ENCODE measurements at regions not wholly inside any gene's neighbourhood (a gene's known extent, or its start where the extent isn't known, plus 50 kb on each side); places are given as distances from the start of the nearest gene placed in this dataset.

DNA sequence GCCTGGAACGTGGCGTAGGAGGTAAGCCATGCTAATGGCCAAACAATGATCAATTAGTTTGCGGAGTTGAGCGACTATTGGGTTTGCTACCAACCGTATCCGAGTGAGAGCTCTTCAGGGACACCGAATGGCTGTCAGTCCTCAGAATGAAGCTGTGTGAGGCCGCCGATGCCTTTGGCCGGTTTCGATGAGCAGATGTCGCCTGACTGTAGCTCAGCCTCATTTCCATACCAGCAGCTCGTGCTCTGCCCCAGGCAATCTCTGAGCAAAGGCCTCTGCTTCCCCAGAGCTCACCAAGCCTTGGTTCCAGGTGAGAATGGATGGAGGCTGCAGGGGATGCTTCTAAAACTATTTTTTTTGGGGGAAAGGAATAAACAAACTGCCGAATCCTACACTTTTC is 111.7 kb upstream of the HS3ST4 start (continued):
- TF ChIP-seq, protein P1, sequence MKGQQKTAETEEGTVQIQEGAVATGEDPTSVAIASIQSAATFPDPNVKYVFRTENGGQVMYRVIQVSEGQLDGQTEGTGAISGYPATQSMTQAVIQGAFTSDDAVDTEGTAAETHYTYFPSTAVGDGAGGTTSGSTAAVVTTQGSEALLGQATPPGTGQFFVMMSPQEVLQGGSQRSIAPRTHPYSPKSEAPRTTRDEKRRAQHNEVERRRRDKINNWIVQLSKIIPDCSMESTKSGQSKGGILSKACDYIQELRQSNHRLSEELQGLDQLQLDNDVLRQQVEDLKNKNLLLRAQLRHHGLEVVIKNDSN (IDR thresholded peaks at IDR 0.05; ENCODE audit: borderline replicate concordance, low read depth) = no peak
- TF ChIP-seq NFIC (IDR thresholded peaks at IDR 0.05; ENCODE audit: borderline replicate concordance) = no peak
- TF ChIP-seq, protein P2, sequence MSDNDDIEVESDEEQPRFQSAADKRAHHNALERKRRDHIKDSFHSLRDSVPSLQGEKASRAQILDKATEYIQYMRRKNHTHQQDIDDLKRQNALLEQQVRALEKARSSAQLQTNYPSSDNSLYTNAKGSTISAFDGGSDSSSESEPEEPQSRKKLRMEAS (IDR thresholded peaks at IDR 0.05; ENCODE audit: low read depth) = no peak
- no peak for TF ChIP-seq YY1 (IDR thresholded peaks at IDR 0.05; ENCODE audit: low read depth)
- no peak for TF ChIP-seq TAF1 (IDR thresholded peaks at IDR 0.05; ENCODE audit: borderline replicate concordance, low read depth, low read length)

DNA sequence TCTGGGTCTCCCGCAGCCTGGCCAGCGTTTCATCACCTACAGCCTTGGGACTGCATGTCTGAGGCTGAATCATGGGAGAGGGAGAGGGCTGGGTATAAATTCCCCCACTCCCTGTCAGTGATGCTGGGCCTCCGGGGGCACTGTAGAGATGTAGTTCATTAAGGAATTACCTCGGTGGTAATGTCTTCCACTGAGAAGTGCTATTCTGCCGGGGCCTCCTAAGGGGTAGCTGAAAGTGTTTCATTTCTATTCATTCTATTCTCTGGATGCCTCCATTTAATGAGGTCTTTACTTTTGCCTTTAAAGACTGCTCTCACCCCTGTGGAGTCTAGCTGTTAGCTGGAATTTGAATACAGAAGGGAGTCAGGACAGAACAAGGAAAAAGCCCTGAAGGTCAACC is 116.4 kb upstream of the HS3ST4 start:
- no peaks in the 10 kb centered on the region for H3K4me1 ChIP-seq (ENCODE audit: control insufficient read depth in 1 of 2, insufficient read depth in 2 of 2, low read depth in 1 of 2, low read length in 1 of 2)
- ChIA-PET POLR2A (no interaction called here), CTCF (no interaction called here)
- no peaks in the 10 kb centered on the region; the same call in 1 of the 2 replicates for H3K27me3 ChIP-seq (ENCODE audit: insufficient read depth)
- H3K4me2 ChIP-seq = no peak overlapping the region
- H3K36me3 ChIP-seq (replicated peaks in 1 of 2; ENCODE audit: control insufficient read depth in 1 of 2, insufficient read depth in 2 of 2, low read length in 1 of 2) = no peaks in the 10 kb centered on the region
- no peak overlapping the region for H3K9ac ChIP-seq
- H3K9me2 ChIP-seq = no peaks in the 10 kb centered on the region
- 29% methylated on average over 5 of the region's 5 CpGs for WGBS (ENCODE audit: low lambda C conversion rate)
- TF ChIP-seq FOXM1 (IDR thresholded peaks at IDR 0.05; ENCODE audit: low read depth) (no peak), RXRA (IDR thresholded peaks at IDR 0.05; ENCODE audit: borderline replicate concordance, low read depth) (no peak), MXI1 (IDR thresholded peaks at IDR 0.05; ENCODE audit: low read depth, low read length) (no peak), POLR2AphosphoS5 (IDR thresholded peaks at IDR 0.05; ENCODE audit: low read depth, low read length) (no peak)
- H3F3A ChIP-seq (replicated peaks; ENCODE audit: insufficient read depth) = no peaks in the 10 kb centered on the region
- no peak overlapping the region for H2AFZ ChIP-seq (ENCODE audit: low read depth)
- DNase-seq = no peak
- no peak overlapping the region for H3K27ac ChIP-seq (ENCODE audit: low read depth in 2 of 2, low read length in 1 of 2)
- no peaks in the 10 kb centered on the region for H3K79me2 ChIP-seq (ENCODE audit: insufficient read depth)
- no peaks in the 10 kb centered on the region for H4K20me1 ChIP-seq (ENCODE audit: insufficient read depth)
- H3K4me3 ChIP-seq (ENCODE audit: low read depth in 2 of 2, low read length in 1 of 2) = no peak overlapping the region
- H3K9me3 ChIP-seq = no peaks in the 10 kb centered on the region

DNA sequence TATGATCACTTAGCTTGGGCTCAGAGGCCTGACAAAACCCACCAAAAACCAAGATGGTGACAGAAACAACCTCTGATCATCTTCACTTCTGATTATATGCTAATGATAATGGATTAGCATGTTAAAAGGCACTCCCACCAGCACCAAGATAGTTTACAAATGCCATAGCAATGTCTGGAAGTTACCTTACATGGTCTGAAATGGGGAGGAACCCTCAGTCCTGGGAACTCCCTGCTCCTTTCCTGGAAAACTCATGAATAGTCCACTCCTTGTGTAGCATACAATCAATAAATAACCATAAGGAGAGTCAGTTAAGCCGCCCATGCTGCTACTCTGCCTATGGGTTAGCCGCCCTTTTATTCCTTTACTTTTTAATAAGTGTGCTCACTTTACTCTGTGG is 120.0 kb upstream of the HS3ST4 start:
- H3K9ac ChIP-seq = no peak overlapping the region
- no peak overlapping the region for H2AFZ ChIP-seq (ENCODE audit: low read depth)
- POLR2A ChIA-PET = no interaction called here
- no peaks in the 10 kb centered on the region for H3K9me3 ChIP-seq
- no peaks in the 10 kb centered on the region for H3K36me3 ChIP-seq (replicated peaks in 1 of 2; ENCODE audit: control insufficient read depth in 1 of 2, insufficient read depth in 2 of 2, low read length in 1 of 2)
- H4K20me1 ChIP-seq (ENCODE audit: insufficient read depth) = no peaks in the 10 kb centered on the region
- H3K27me3 ChIP-seq (ENCODE audit: insufficient read depth) = no peaks in the 10 kb centered on the region; the same call in 1 of the 2 replicates
- no peak overlapping the region for H3K4me3 ChIP-seq (ENCODE audit: low read depth in 2 of 2, low read length in 1 of 2)
- CTCF ChIA-PET = no interaction called here
- no peak overlapping the region for H3K4me2 ChIP-seq
- no peaks in the 10 kb centered on the region for H3F3A ChIP-seq (replicated peaks; ENCODE audit: insufficient read depth)
- no peak overlapping the region for H3K27ac ChIP-seq (ENCODE audit: low read depth in 2 of 2, low read length in 1 of 2)
- WGBS (ENCODE audit: low lambda C conversion rate) = 23% methylated on average over 2 of the region's 2 CpGs
- TF ChIP-seq JUND (IDR thresholded peaks at IDR 0.05) = no peak
- no peak for TF ChIP-seq RAD21 (IDR thresholded peaks at IDR 0.05; ENCODE audit: low read length)
- no peak for TF ChIP-seq NFIC (IDR thresholded peaks at IDR 0.05; ENCODE audit: borderline replicate concordance)
- TF ChIP-seq GABPA (IDR thresholded peaks at IDR 0.05; ENCODE audit: low read depth) = no peak
- TF ChIP-seq TEAD4 (IDR thresholded peaks at IDR 0.05; ENCODE audit: borderline replicate concordance, insufficient read depth) = no peak
- TF ChIP-seq, protein P3, sequence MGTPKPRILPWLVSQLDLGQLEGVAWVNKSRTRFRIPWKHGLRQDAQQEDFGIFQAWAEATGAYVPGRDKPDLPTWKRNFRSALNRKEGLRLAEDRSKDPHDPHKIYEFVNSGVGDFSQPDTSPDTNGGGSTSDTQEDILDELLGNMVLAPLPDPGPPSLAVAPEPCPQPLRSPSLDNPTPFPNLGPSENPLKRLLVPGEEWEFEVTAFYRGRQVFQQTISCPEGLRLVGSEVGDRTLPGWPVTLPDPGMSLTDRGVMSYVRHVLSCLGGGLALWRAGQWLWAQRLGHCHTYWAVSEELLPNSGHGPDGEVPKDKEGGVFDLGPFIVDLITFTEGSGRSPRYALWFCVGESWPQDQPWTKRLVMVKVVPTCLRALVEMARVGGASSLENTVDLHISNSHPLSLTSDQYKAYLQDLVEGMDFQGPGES (IDR thresholded peaks at IDR 0.05; ENCODE audit: low read depth, low read length) = no peak
- TF ChIP-seq TCF12 (IDR thresholded peaks at IDR 0.05) = no peak
- H3K79me2 ChIP-seq (ENCODE audit: insufficient read depth) = no peaks in the 10 kb centered on the region
- no peak for DNase-seq
- no peaks in the 10 kb centered on the region for H3K9me2 ChIP-seq
- no peaks in the 10 kb centered on the region for H3K4me1 ChIP-seq (ENCODE audit: control insufficient read depth in 1 of 2, insufficient read depth in 2 of 2, low read depth in 1 of 2, low read length in 1 of 2)

Data from SK-N-SH (cell line).